MM.1S (cell line): ENCODE measurements at regions not wholly inside any gene's neighbourhood (a gene's known extent, or its start where the extent isn't known, plus 50 kb on each side); places are given as distances from the start of the nearest gene placed in this dataset.
"Not testable (repeated sequence)": the region's sequence is repeated elsewhere in the genome, so short reads cannot be mapped to it uniquely, and the experiment has no call there.

Experiments used
- DNase-seq: peaks from one replicate; pipeline ENCODE4 v3.0.0-alpha.2; 2015
- H2AFZ ChIP-seq: fragments of 300-600 bp; sonication (generic); 2 replicates; pipeline ENCODE4 v1.6.0; 2016; ENCODE audit warnings: antibody characterized with exemption, low read length
- H3F3A ChIP-seq: fragments of 300-600 bp; sonication (generic); 2 replicates; pipeline ENCODE4 v1.6.1; 2016; ENCODE audit warnings: mild to moderate bottlenecking, antibody characterized with exemption, low read length, moderate library complexity, mixed read lengths; ENCODE audit not compliant: insufficient read depth
- H3K27ac ChIP-seq: fragments of 300-600 bp; sonication (generic); 2 replicates; pipeline ENCODE4 v1.5.1; 2016; ENCODE audit warnings: mild to moderate bottlenecking, low read length
- H3K27me3 ChIP-seq: fragments of 300-600 bp; sonication (generic); replicated peaks from 2 replicates; pipeline ENCODE4 v1.6.0; 2016; ENCODE audit warnings: low read length; ENCODE audit not compliant: insufficient read depth
- H3K36me3 ChIP-seq: fragments of 300-600 bp; sonication (generic); replicated peaks from 2 replicates; pipeline ENCODE4 v1.6.1; 2016; ENCODE audit warnings: mild to moderate bottlenecking, low read length, mixed read lengths; ENCODE audit not compliant: insufficient read depth
- H3K4me1 ChIP-seq: fragments of 300-600 bp; sonication (generic); 2 replicates; pipeline ENCODE4 v1.6.1; 2016; ENCODE audit warnings: low read length, mixed read lengths
- H3K4me2 ChIP-seq: fragments of 300-600 bp; sonication (generic); 2 replicates; pipeline ENCODE4 v1.6.0; 2016; ENCODE audit warnings: low read depth, low read length
- H3K4me3 ChIP-seq: fragments of 300-600 bp; sonication (generic); 2 replicates; pipeline ENCODE4 v1.5.1; 2016; ENCODE audit warnings: low read length, mixed read lengths
- H3K79me2 ChIP-seq: fragments of 300-600 bp; sonication (generic); 2 replicates; pipeline ENCODE4 v1.6.1; 2016; ENCODE audit warnings: mixed run types, low read length, mixed read lengths
- H3K9ac ChIP-seq: fragments of 300-600 bp; sonication (generic); 2 replicates; pipeline ENCODE4 v1.6.1; 2016; ENCODE audit warnings: low read length, mixed read lengths
- H3K9me2 ChIP-seq: fragments of 300-600 bp; sonication (generic); replicated peaks from 2 replicates; pipeline ENCODE4 v1.6.1; 2016; ENCODE audit warnings: mild to moderate bottlenecking, low read length, mixed read lengths; ENCODE audit not compliant: insufficient read depth
- H3K9me3 ChIP-seq: fragments of 300-600 bp; sonication (generic); replicated peaks from 2 replicates; pipeline ENCODE4 v1.6.1; 2016; ENCODE audit warnings: mild to moderate bottlenecking, low read length, mixed read lengths; ENCODE audit not compliant: insufficient read depth
- H4K20me1 ChIP-seq: fragments of 300-600 bp; sonication (generic); 2 replicates; pipeline ENCODE4 v1.6.1; 2016; ENCODE audit warnings: mild to moderate bottlenecking, low read length, moderate library complexity, mixed read lengths; ENCODE audit not compliant: insufficient read depth
- CTCF ChIP-seq: fragments of 300-600 bp; sonication (generic); IDR thresholded peaks from 2 replicates; pipeline ENCODE4 v1.5.1; 2016; ENCODE audit warnings: antibody characterized with exemption, low read length, mixed read lengths
- EZH2 ChIP-seq: fragments of 300-600 bp; sonication (generic); optimal IDR thresholded peaks from 2 replicates; pipeline ENCODE3; 2017; ENCODE audit warnings: low read depth, mild to moderate bottlenecking, antibody characterized with exemption, low read length, mixed read lengths
- EZH2phosphoT487 ChIP-seq: fragments of 300-600 bp; sonication (generic); IDR thresholded peaks from 2 replicates; pipeline ENCODE4 v1.6.1; 2018; ENCODE audit warnings: antibody characterized with exemption, low read length

- no peaks in the 10 kb centered on the region for H3K36me3 ChIP-seq
- no peaks in the 10 kb centered on the region for H3K9me3 ChIP-seq
- H3K9me2 ChIP-seq, result no peaks in the 10 kb centered on the region
- no peak for DNase-seq
- H3K27ac ChIP-seq, result no peak overlapping the region
- H3K9ac ChIP-seq, result no peak overlapping the region
- H3K79me2 ChIP-seq, result no peaks in the 10 kb centered on the region
- H2AFZ ChIP-seq, result no peak overlapping the region
- H3K4me3 ChIP-seq, result no peak overlapping the region
- no peaks in the 10 kb centered on the region for H3K4me1 ChIP-seq
- no peaks in the 10 kb centered on the region for H3F3A ChIP-seq
- no peak overlapping the region for H3K4me2 ChIP-seq
- H3K27me3 ChIP-seq, result no peaks in the 10 kb centered on the region
- no peaks in the 10 kb centered on the region for H4K20me1 ChIP-seq
- TF ChIP-seq EZH2phosphoT487, result no peak
- TF ChIP-seq CTCF, result no peak
Observed at GRCh38 chr20:47927385-47927851, 142.1 kb upstream of the SULF2 start.

DNA sequence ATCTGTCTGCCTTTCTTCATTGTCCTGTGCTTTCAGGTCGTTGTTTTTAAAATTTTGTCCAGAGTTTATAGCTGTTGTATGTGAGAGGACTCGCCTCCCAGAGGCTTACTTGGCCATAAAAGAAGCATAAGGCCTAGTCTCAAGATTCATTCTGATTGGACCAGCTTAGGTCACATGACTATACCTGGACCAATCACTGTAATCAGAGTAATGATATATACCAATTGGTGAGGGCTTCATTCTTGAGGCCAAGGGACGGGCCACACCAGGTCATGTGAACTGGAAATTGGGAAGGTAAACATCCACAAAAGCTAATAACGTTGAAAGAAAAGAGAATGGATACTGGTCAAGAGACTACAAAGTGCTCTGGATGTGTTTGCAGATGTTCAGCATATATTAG, 141.4 kb upstream of the SULF2 start:
- DNase-seq, result no peak
- no peaks in the 10 kb centered on the region for H3K4me1 ChIP-seq

GRCh38 chr20:47925593-47925992, 140.3 kb upstream of the SULF2 start:
- Histone ChIP-seq H3K4me3 (no peak overlapping the region), H2AFZ (no peak overlapping the region), H3K9me2 (no peaks in the 10 kb centered on the region), H3K27me3 (no peaks in the 10 kb centered on the region), H3K9ac (no peak overlapping the region), H3K4me1 (no peaks in the 10 kb centered on the region), H3K36me3 (no peaks in the 10 kb centered on the region), H3K4me2 (no peak overlapping the region), H3K9me3 (no peaks in the 10 kb centered on the region), H3K27ac (no peak overlapping the region), H4K20me1 (no peaks in the 10 kb centered on the region), H3K79me2 (no peaks in the 10 kb centered on the region), H3F3A (no peaks in the 10 kb centered on the region)
- DNase-seq, result no peak
- TF ChIP-seq EZH2phosphoT487, result no peak
- TF ChIP-seq EZH2, result no peak
- TF ChIP-seq CTCF, result no peak

More for the DNA sequence above, 141.4 kb upstream of the SULF2 start:
- Histone ChIP-seq H3K36me3 (no peaks in the 10 kb centered on the region), H3F3A (no peaks in the 10 kb centered on the region), H3K79me2 (no peaks in the 10 kb centered on the region), H2AFZ (no peak overlapping the region), H3K4me3 (no peak overlapping the region), H3K27ac (no peak overlapping the region), H3K9me2 (no peaks in the 10 kb centered on the region), H4K20me1 (no peaks in the 10 kb centered on the region), H3K4me2 (no peak overlapping the region), H3K27me3 (no peaks in the 10 kb centered on the region), H3K9ac (no peak overlapping the region), H3K9me3 (no peaks in the 10 kb centered on the region)
- TF ChIP-seq EZH2phosphoT487, result no peak
- no peak for TF ChIP-seq EZH2
- TF ChIP-seq CTCF, result no peak

DNA sequence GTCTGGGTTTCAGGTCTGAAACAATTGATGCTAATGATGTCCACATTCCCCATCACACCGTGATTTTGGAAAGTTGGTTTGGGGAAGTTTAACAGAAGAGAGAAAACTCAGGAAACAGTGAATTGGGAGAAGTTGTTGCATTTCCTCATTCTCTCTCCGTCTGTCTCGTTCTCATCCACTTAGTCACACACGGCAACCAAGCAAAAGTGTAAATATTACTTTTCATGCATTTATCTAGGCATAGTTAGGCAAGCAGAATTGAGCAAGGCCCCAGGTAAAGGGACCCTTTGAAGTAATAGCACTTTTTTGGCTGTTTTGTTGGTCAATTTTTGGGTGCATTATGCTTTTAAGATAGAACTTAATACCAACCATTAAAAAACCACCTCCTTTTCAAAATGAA, 137.0 kb upstream of the SULF2 start:
- Histone ChIP-seq H4K20me1 (no peaks in the 10 kb centered on the region), H3K9me2 (no peaks in the 10 kb centered on the region), H3K27ac (no peak overlapping the region), H3K79me2 (no peaks in the 10 kb centered on the region), H3K9ac (no peak overlapping the region), H2AFZ (no peak overlapping the region), H3K27me3 (no peaks in the 10 kb centered on the region), H3K4me1 (no peaks in the 10 kb centered on the region), H3K4me2 (no peak overlapping the region), H3K36me3 (no peaks in the 10 kb centered on the region), H3F3A (no peaks in the 10 kb centered on the region), H3K4me3 (no peak overlapping the region), H3K9me3 (no peaks in the 10 kb centered on the region)
- no peak for TF ChIP-seq CTCF
- no peak for DNase-seq

GRCh38 chr20:47921829-47922228, 136.5 kb upstream of the SULF2 start:
- not testable (repeated sequence) for H3K4me3 ChIP-seq, DNase-seq, H3K79me2 ChIP-seq, H3K4me2 ChIP-seq, H3K27me3 ChIP-seq, H3K36me3 ChIP-seq, H3K4me1 ChIP-seq, H3K9me2 ChIP-seq, H4K20me1 ChIP-seq, H3K27ac ChIP-seq, H3K9me3 ChIP-seq, H2AFZ ChIP-seq, H3F3A ChIP-seq, H3K9ac ChIP-seq
